ENCODE measurements at regions not wholly inside any gene's neighbourhood (a gene's known extent, or its start where the extent isn't known, plus 50 kb on each side); places are given as distances from the start of the nearest gene placed in this dataset.
"Not testable (repeated sequence)": the region's sequence is repeated elsewhere in the genome, so short reads cannot be mapped to it uniquely, and the experiment has no call there.

- DNase-seq (ENCODE audit: insufficient read length, low spot score) (no peak), FAIRE-seq (no peak)
- TF ChIP-seq, protein P1, sequence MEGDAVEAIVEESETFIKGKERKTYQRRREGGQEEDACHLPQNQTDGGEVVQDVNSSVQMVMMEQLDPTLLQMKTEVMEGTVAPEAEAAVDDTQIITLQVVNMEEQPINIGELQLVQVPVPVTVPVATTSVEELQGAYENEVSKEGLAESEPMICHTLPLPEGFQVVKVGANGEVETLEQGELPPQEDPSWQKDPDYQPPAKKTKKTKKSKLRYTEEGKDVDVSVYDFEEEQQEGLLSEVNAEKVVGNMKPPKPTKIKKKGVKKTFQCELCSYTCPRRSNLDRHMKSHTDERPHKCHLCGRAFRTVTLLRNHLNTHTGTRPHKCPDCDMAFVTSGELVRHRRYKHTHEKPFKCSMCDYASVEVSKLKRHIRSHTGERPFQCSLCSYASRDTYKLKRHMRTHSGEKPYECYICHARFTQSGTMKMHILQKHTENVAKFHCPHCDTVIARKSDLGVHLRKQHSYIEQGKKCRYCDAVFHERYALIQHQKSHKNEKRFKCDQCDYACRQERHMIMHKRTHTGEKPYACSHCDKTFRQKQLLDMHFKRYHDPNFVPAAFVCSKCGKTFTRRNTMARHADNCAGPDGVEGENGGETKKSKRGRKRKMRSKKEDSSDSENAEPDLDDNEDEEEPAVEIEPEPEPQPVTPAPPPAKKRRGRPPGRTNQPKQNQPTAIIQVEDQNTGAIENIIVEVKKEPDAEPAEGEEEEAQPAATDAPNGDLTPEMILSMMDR (IDR thresholded peaks at IDR 0.05; ENCODE audit: insufficient read depth, missing control alignments), result no peak
Measured at GRCh38 chr12:91639327-91639726, 456.7 kb upstream of the DCN start.

DNA sequence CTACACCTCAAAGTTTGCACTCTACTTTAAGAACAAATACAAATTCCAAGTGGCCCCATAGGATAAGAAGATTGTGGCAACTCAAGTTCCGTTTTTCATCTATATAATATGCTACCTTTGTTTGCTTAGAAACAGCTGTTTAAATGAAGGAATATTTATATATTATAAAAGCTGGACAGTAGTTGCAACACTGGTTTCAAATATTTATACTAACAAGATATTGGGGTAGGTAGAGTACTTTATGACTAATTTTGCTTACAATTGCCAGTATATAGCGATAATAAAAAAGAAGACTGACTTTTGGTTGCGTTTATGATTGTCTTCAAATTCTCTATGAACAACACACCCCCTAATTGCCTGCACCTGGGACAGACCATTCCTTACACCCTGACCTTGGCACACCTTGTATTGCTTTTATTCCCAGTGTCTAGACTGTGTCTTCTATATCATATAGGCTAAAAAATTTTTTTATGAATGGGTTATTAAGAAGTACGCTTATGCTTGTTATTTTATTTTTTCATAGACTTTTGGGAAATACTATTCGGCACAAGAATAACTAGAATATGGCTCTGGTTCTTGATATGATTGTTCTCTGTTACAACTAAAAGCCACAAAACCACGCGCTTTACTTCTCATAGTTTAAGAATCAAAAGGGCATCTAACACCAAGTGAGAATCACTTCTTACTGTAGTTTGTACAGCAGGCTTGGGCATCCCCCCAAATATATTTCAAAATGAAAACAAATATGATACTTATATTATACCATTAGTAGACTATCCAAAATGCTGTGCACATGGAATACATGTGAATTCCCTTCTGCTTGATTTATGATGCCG, 455.4 kb upstream of the DCN start:
- TF ChIP-seq, protein P1 (IDR thresholded peaks at IDR 0.05; ENCODE audit: insufficient read depth, missing control alignments), result no peak
- no peak for FAIRE-seq
- DNase-seq (ENCODE audit: insufficient read length, low spot score), result no peak

GRCh38 chr12:91636721-91637120, 454.1 kb upstream of the DCN start:
- FAIRE-seq (no peak), DNase-seq (ENCODE audit: insufficient read length, low spot score) (no peak)

GRCh38 chr12:91634386-91634713, 451.7 kb upstream of the DCN start:
- not testable (repeated sequence) for FAIRE-seq; DNase-seq (ENCODE audit: insufficient read length, low spot score)

More at GRCh38 chr12:91636721-91637120, 454.1 kb upstream of the DCN start:
- TF ChIP-seq, protein P1 (IDR thresholded peaks at IDR 0.05; ENCODE audit: insufficient read depth, missing control alignments), result no peak

DNA sequence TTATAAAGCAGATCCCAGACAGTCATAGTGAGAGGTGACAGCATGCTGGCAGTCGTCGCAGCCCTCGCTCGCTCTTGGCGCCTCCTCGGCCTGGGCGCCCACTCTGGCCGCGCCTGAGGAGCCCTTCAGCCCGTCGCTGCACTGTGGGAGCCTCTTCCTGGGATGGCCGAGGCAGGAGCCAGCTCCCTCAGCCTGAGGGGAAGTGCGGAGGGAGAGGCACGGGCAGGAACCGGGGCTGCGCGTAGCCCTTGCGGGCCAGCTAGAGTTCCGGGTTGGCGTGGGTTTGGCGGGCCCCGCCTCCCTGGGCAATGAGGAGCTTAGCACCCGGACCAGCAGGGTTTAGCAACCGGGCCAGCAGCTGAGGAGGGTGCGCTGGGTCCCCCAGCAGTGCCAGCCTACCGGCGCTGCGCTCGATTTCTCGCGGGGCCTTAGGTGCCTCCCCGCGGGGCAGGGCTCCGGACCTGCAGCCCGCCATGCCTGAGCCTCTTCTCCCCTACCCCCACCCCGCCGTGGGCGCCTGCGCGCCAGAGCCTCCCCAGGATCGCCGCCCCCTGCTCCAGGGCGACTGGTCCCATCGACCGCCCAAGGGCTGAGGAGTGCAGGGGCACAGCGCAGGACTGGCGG, 451.2 kb upstream of the DCN start:
- FAIRE-seq (no peak), DNase-seq (ENCODE audit: insufficient read length, low spot score) (no peak)
- TF ChIP-seq, protein P1 (IDR thresholded peaks at IDR 0.05; ENCODE audit: insufficient read depth, missing control alignments), result no peak

- DNase-seq (ENCODE audit: insufficient read length, low spot score) (no peak), FAIRE-seq (no peak)
- TF ChIP-seq, protein P1 (IDR thresholded peaks at IDR 0.05; ENCODE audit: insufficient read depth, missing control alignments), result no peak
Measured at GRCh38 chr12:91633206-91633605, 450.6 kb upstream of the DCN start.

GRCh38 chr12:91632042-91632786, 449.6 kb upstream of the DCN start:
- TF ChIP-seq, protein P1 (IDR thresholded peaks at IDR 0.05; ENCODE audit: insufficient read depth, missing control alignments), result no peak
- DNase-seq (ENCODE audit: insufficient read length, low spot score) (no peak), FAIRE-seq (no peak)

Data from D721Med (cell line).